NCI-H2107 treated with DMSO at 0.1 percent for 48 hours (cell line): ENCODE measurements at regions not wholly inside any gene's neighbourhood (a gene's known extent, or its start where the extent isn't known, plus 50 kb on each side); places are given as distances from the start of the nearest gene placed in this dataset.

ENCODE experiments used
- DNase-seq: peaks from one replicate; lab custom pipeline; 2025; ENCODE audit not compliant: unreplicated experiment; lab: John Stamatoyannopoulos, UW

DNA sequence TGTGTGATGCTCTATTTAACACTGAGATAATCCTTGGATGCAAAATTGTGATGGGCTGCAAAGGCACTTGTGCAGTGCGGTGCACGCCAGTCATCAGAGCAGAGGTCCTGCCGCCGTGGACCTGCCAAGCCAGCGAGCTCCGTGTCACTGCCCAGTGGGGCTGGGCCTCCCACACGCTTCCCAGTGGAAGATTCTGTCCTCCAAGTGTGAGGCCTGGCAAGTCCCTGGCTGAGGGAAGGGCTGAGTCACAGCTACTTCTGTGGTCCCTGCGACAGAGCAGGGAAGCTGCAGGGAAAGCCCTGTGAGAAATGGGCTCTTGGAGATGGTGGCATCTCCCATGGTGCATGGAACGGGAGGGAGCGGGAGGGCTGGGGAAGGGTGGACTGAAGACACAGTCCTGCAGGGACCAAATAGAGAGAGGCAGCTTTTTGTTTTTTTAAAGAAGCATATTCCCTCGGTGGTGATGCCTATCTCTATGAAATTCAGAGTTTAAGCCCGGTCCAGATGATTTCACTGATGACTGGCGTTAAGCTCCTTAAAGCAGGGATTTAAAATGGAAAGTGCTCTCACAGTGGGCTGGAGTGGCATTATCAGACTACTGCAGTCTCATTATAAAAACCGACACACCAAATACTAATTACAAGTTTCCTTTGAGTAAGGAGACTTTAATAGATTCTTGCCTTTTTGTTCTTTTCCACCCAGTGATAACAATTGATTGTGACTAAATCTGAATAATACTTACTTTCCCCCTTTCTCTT lies 413.7 kb downstream of the QKI start:
- no peak for DNase-seq

DNA sequence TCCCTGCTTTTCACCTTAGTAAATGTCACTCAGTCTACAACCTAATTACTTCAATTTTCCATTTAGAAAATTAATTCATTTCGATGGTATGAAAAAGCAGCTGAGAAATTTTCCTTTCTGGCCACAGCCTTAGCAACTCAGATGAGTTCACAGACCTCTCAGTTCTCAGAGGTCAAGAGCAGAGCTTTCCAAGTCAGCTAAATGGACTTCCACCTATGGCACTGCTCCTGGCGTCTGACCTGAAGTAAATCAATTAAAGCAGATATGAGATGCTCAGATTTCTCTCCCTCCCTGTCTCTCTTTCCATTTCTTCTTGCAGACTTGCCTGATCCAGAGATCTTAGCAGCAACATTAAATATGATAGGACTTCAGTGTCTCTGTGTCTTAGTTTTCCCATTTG lies 412.6 kb downstream of the QKI start:
- no peak for DNase-seq

GRCh38 chr6:163826629-163827028 lies 412.1 kb downstream of the QKI start:
- DNase-seq: no peak

GRCh38 chr6:163825033-163825432 lies 410.5 kb downstream of the QKI start:
- DNase-seq: no peak

DNA sequence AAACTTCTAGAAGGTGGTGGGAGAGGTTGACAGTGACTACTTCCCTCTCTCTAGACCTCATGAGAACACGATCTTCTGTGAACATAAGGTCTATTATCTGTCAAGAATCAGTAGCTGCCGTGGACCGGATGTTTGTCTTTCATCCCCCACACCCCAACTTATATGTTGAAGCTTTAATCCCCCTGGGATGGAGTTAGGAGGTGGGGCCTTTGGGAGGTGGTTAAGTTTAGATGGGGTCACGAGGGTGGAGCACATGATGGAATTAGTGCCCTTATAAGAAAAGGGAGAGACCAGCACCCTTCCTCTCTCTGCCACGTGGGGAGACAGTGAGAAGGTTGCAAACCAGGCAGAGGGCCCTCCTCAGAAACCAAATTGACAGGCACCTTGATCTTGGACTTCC lies 409.1 kb downstream of the QKI start:
- no peak for DNase-seq

DNA sequence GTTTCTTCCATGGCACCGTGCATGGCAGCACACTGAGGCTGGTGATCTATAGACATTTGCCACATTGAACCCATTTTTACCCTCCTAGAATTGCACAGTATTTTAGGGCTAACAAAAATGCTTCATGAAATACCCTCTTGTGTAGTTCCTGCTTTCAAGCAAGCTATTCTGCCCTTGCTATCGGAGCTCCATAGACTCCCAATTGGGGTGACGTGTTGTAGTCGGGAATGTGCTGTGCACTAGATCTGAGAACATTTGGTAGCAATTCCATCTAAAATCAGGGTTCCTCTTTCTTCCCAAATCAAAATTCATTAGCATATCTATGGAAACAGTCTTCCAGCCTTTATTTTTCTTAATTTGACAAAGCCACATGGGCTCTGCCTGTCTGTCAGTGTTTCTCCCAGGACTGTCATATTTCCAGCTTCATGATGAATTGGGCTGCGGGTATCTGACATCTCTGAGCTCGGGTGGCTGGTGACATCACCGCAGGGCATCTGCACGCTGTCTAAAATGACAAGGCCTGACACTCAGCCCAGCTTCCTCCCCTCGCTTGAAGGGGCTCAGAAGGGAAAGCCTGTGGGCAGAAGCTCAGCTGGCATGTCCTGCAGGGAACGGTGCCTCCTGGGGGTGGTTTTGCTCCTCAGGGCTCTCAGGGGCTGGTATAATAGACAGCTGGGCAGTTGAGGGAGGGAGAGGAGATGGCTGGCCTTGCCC lies 406.4 kb downstream of the QKI start:
- no peak for DNase-seq

DNA sequence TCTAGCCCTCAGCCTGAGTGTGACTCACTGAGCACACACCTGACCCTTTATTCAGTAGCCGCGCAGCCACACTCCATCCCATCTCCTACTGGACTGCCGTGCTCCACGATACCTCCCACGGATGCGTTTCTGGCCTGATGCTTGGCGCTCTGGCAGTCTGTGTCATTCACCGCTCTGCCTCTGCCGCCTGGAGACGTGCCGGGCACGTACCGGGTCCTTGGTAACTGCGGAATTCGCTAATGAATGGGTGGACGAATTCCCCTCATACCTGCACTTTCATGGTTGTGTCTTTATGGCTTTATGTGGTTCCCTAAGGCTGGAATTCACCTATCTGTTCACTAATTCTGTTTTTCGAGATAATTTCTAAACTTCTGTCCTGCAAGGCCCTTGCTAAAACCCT lies 405.7 kb downstream of the QKI start:
- no peak for DNase-seq

GRCh38 chr6:163818719-163819118 lies 404.2 kb downstream of the QKI start:
- DNase-seq: no peak

GRCh38 chr6:163816441-163816840 lies 401.9 kb downstream of the QKI start:
- no peak for DNase-seq

DNA sequence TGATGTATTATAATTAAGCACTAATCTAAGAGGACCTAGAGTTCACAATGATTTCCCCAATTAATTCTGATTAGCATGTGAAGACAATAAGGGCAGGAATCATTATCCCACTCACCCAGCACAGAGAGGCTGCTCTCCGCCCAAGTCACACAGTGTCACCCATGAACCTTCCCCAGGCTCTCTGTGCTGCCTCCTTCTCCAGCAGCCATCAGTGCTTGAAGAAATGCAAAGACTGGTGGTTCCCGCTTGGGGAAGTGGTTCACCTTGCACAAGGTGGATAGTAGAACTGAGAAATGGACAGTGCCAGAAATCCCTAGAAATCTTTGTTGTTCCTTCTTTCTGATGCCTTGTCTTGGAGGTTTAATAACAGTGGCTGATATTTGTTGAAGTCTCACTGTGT lies 401.3 kb downstream of the QKI start:
- no peak for DNase-seq

GRCh38 chr6:163814494-163815364 lies 400.2 kb downstream of the QKI start:
- DNase-seq: no peak

- no peak for DNase-seq
These were observed 399.5 kb downstream of the QKI start for GRCh38 chr6:163813979-163814493.

GRCh38 chr6:163811317-163811716 lies 396.8 kb downstream of the QKI start:
- DNase-seq: no peak

- DNase-seq: no peak
These were observed 394.8 kb downstream of the QKI start for GRCh38 chr6:163809364-163809763.

DNA sequence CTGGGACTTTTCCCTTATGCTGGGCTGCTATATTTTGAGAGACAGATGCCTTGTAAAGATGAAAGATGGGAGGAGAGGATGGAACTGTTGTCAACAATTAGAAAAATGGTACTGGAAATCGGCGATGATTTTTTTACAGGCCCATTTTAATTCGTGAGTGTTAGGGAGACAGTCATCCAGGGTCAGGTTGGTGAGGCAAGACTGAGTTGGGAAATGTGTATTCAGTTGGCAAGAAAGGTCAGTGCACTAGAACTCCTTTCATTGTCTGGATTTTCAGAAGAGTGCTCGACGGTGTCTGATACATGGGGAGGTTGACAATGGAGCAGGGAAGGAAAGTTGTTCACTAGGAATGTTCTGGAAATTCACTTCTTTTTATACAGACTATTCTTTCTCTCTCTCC lies 394.4 kb downstream of the QKI start:
- no peak for DNase-seq

GRCh38 chr6:163808231-163808630 lies 393.7 kb downstream of the QKI start:
- no peak for DNase-seq

DNA sequence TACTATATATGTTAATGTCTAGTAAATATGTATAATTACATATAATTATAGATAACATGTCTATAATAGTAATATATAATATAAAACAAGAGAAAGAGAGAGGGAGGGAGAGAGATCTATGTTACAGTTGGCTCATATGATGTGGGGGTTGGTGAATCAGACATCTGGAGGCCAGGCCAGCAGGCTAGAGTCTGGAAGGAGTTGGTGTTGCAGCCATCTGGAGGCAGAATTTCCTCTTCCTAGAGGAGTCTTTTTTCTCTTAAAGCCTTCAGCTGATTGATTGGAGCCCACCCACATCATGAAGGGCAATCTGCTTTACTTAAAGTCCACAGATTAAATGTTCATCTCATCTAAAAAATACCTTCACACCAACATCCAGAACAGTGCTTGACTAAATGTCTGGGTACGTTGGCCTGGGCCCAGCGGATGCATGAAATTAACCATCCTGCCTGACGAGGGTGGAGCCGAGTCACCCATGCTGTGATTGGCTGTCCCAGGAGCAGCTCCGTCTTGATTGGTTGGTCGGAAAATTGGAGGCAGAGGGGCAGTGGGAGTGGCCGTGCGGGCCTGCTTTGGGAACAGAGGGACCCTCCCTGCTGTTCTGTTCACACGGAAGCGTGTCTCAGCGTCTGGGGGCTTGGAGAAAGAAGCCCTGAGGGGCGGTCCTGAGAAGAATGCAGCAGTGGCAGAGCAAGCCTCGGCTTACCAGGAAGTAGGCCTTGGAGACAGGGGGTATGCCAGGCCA lies 392.4 kb downstream of the QKI start:
- no peak for DNase-seq

GRCh38 chr6:163804991-163805390 lies 390.5 kb downstream of the QKI start:
- DNase-seq: no peak

DNA sequence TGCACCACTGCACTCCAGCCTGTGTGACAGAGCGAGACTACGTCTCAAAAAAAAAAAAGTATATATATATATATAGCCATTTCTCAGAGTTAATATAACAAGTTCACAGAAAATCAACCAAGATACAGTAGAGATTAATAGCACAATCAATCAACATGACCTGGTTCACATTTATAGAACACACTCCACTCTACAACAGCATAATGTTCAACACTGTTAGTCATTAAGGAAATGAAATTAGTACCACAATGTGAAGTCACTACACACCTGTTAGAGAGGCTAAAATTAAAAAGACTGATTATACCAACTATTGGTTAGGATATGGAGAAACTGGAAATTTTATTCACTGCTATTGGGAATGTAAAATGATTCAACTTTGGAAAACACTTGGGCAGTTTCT lies 387.7 kb downstream of the QKI start:
- no peak for DNase-seq

DNA sequence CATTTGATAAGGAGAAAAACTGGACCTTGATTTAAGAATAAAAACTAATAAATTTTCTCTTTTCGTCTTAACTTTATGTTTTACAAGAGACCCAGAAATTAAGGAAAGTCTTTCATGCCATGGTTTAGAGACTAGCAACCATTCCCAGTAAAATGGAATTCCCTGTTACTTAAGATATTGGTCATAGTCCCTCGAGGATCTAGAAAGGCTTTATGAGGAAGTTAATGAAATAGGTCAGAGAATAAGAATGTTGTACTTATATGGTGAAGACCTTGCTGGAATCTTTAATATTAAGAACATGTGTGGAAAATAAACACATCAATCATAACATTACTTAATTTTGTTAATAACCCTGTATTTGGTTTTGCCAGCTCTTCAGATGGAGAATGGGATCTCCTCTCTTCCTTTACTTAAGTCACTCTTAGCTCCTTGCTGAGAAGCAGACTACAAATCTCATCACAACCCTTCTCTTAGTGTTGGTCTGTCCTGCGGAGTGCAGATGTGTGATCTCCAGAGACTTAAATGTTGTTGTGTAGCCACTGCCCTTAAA lies 382.9 kb downstream of the QKI start:
- DNase-seq: no peak
